ENCODE measurements at regions not wholly inside any gene's neighbourhood (a gene's known extent, or its start where the extent isn't known, plus 50 kb on each side); places are given as distances from the start of the nearest gene placed in this dataset.
A peak's percentile ranks its signal among the peaks of the same experiment; 100 is the strongest.
"Not testable (repeated sequence)": the region's sequence is repeated elsewhere in the genome, so short reads cannot be mapped to it uniquely, and the experiment has no call there.

DNA sequence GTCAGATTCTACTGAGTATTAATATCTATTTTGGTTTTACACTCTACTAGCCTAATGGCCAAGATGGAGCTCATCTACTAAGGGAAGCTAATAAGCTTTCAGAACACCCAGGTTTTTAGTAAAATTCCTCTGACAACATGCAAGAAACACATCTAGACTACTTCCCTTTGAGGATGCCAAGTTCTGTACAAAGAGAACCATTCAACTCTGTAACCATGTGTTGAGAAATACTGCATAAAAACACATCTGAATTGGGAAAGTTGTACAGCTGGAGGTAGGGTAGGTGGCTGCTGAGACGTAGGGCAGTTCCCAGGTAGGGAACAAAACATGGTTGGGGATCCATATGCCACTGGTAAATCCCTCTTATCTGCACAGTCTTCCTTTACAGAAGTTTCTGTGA is 66.2 kb downstream of the SC5D start:
- no peak overlapping the region for H3K27ac Mint-ChIP-seq
- H3K4me3 Mint-ChIP-seq: no peak overlapping the region
- H3K9me3 ChIP-seq (ENCODE audit: control insufficient read depth, low read length, poor library complexity, severe bottlenecking): no peaks in the 10 kb centered on the region
- ATAC-seq (no peak), DNase-seq (no peak)
- peaks cover 3% of the 10 kb centered on the region for H3K27me3 Mint-ChIP-seq
- peaks cover 6% of the 10 kb centered on the region for H3K4me1 Mint-ChIP-seq
- peaks cover 2% of the 10 kb centered on the region for H3K36me3 Mint-ChIP-seq (ENCODE audit: low read depth)

DNA sequence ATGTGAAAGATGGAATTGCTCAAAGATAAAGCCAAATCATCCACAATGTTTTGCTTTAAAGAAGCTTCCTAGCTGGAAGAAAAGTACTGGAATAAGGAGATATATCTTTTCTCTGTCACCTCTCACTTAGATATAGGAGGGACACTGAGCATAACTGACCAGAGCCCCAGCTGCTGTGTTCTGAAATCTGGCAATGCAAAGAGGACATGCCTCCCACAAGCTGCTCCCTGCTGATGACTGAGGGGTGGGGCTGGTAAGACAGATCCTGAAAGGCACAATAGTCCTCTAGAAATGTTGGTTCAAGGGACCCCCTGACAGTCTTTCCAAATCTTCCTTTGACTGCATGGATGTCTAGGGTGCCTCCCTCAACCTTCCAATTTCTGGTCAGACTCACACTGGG is 67.0 kb downstream of the SC5D start:
- DNase-seq: no peak
- H3K9me3 ChIP-seq (ENCODE audit: control insufficient read depth, low read length, poor library complexity, severe bottlenecking): no peaks in the 10 kb centered on the region
- H3K4me1 Mint-ChIP-seq: peaks cover 6% of the 10 kb centered on the region
- ATAC-seq: no peak
- H3K36me3 Mint-ChIP-seq (ENCODE audit: low read depth): peaks cover 2% of the 10 kb centered on the region
- no peak overlapping the region for H3K27ac Mint-ChIP-seq
- no peak overlapping the region for H3K4me3 Mint-ChIP-seq
- no peaks in the 10 kb centered on the region for H3K27me3 Mint-ChIP-seq

DNA sequence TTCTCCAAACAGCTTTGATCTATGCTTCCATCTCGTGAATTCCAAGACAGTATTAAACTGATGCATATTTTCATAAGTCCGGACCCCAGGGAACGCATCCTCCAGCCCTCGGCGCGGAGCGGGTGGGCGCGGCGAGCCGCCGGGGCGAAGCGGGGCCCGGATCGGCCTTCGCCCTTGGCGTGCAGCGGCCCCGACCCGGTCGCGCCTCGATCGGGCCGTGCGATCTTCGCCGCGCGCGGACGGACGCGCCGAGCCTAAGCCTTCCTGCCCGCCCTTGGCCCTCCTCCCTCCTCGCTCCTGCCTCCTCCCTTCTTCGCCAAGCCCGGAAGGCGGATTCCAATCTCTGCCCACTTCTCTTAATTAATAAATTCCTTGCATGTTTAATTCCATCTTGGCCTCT is 70.4 kb downstream of the SC5D start:
- not testable (repeated sequence) for H3K36me3 Mint-ChIP-seq (ENCODE audit: low read depth); DNase-seq; H3K27ac Mint-ChIP-seq; ATAC-seq; H3K9me3 ChIP-seq (ENCODE audit: control insufficient read depth, low read length, poor library complexity, severe bottlenecking); H3K27me3 Mint-ChIP-seq; H3K4me3 Mint-ChIP-seq
- H3K4me1 Mint-ChIP-seq: peaks cover 16% of the 10 kb centered on the region

DNA sequence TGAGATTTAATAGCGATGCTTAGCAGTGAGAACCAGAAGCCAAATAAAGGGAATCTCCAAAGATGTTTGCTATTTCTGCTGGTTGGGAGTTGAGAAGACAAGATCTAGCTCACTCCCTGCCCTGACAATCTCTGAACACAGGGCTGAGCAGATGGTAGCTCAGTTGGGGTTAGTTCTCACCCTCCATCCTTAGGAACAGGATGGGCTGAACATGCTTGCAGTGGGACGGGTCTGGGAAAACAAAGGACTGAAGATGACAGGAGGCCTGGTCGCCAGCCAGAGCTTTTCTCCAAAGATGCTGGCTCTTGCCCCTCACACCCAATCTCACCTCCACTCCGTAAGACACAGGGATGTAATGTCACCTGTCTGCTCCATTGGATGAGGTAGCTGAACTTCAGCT is 72.7 kb downstream of the SC5D start:
- H3K27me3 Mint-ChIP-seq: no peaks in the 10 kb centered on the region
- no peaks in the 10 kb centered on the region for H3K36me3 Mint-ChIP-seq (ENCODE audit: low read depth)
- no peaks in the 10 kb centered on the region for H3K9me3 ChIP-seq (ENCODE audit: control insufficient read depth, low read length, poor library complexity, severe bottlenecking)
- ATAC-seq: no peak
- no peak overlapping the region for H3K27ac Mint-ChIP-seq
- DNase-seq: no peak
- no peak overlapping the region for H3K4me3 Mint-ChIP-seq
- peaks cover 21% of the 10 kb centered on the region for H3K4me1 Mint-ChIP-seq

DNA sequence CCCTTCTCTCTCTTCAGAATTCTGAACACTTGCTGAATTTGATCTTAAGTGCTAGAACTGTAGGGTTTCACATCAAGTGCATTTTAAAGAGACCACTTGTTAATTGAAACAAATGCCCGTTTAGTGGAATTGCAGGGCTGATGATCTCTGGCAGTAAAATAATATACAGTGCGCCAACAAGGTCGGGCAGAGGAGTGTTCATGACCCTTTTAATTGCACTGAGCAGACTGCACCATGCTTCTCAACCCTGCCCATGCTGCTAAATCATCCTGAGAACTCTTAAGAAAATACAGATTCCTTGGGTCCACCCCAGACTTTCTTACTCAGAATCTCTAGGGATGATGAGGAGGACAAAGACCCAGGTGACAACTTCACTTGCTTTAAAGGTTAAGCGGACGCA is 73.5 kb downstream of the SC5D start:
- H3K9me3 ChIP-seq (ENCODE audit: control insufficient read depth, low read length, poor library complexity, severe bottlenecking): no peaks in the 10 kb centered on the region
- no peak for ATAC-seq
- H3K27ac Mint-ChIP-seq: no peak overlapping the region
- H3K36me3 Mint-ChIP-seq (ENCODE audit: low read depth): no peaks in the 10 kb centered on the region
- peaks cover 21% of the 10 kb centered on the region for H3K4me1 Mint-ChIP-seq
- DNase-seq: no peak
- no peak overlapping the region for H3K4me3 Mint-ChIP-seq
- H3K27me3 Mint-ChIP-seq: no peaks in the 10 kb centered on the region

DNA sequence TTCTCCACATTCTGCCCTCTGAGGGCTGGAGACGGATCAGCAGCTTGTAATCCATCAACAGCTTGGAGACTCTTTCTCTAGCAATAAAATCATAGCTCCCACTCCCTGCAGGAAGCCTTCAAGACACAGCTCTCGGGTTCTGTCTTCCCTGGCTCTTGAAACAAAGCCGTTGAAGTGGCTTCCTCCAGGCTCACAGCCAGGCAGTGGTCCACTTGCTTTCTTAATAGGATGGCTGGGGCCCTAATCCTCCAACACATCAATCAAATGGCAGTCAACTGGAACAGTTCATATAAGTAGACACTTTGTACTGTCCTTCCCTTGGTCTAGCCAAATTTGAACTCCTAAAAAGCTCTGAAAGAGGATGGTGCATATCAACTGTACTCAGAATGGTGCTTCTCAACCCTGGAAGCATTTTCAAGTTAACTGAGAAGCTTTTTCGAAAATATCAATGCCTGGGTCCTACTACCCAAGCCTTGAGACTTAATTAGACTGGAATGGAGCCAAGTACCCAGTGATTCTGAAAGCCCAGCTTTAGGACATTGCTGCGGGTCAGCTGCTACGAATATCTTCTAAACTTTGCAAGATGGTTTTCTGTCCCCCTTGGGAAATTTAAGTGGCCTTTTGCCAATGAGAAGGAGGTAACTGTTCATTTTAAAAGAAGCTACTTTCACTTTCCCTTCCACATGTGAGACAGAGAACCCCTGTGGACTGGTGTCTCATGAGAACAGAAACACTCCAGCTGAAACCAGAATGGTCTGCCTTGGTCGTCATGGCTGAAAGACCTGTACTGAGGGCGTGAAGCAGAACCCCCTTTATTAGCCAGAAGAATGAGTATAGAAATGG is 74.7 kb downstream of the SC5D start:
- ATAC-seq: peak; percentile 68
- H3K4me1 Mint-ChIP-seq: peaks cover 23% of the 10 kb centered on the region

DNA sequence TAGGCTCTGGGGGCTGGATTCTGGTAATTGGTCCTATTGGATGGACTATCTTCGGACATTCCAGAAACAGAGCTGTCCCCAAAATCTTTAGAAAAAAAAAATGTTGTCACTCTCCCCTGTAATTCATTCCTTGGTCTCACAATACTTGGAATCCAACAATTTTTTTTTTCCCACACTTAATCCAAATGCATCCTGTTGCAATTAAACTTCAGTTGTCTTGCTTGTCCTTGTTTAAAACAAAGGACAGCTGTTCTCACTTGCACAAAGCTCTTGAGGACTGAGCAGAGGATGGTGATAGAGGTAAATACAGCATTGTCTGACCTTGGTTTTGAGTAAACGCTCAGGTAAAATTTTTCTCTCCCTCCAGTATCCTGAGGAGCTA is 75.3 kb downstream of the SC5D start:
- peak overlapping the region; percentile 85 for H3K4me3 Mint-ChIP-seq

More for the DNA sequence above, 74.7 kb downstream of the SC5D start:
- Mint-ChIP-seq H3K4me3 (peak overlapping the region; percentile 85), H3K36me3 (ENCODE audit: low read depth) (no peaks in the 10 kb centered on the region), H3K27me3 (no peaks in the 10 kb centered on the region), H3K27ac (peak overlapping the region; percentile 70)
- no peaks in the 10 kb centered on the region for H3K9me3 ChIP-seq (ENCODE audit: control insufficient read depth, low read length, poor library complexity, severe bottlenecking)
- no peak for DNase-seq

DNA sequence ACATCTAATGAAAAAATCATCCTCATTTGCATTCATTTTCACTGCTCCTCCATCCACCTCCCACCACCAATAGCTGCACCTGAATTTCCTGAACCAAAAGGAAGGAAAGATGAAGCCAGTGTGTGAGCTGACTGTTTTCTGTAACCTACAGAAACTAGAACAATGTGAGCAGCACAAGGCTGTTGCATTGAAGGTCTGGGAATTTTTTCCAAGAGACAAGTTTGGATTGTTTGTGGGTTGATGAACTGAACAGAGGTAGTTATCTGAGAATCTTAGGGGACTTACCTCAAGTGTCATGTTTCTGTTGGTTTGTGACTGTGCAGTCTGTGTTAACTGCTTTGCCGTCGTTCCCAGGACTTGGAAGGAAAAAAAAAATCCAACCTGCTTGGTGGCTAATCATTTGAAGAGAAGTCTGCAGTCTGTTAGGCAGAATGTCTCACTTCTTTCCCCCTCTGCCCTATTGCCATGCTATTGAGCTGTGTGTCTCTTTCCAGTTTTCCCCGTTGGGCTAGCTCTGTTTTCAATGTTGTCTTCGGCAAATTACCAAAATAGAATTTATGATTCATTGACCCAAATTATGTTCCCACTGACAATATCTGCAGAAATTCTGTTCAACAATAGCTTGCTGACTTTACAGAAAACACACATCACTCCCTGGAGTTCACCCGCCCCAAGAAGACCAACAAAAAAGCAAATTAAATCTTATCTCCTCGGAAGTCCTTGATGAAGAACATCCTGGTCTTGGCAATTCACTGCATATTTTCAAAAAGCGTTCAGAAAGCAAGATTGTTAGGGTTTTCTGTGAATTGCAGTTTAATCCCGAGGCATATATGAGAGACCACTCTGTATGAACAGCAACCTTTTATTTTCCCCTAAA is 76.0 kb downstream of the SC5D start:
- Mint-ChIP-seq H3K4me1 (peaks cover 34% of the 10 kb centered on the region), H3K27ac (peak overlapping the region; percentile 70), H3K27me3 (no peaks in the 10 kb centered on the region), H3K36me3 (ENCODE audit: low read depth) (no peaks in the 10 kb centered on the region), H3K4me3 (peak overlapping the region; percentile 53)
- DNase-seq (no peak), ATAC-seq (no peak)
- no peaks in the 10 kb centered on the region for H3K9me3 ChIP-seq (ENCODE audit: control insufficient read depth, low read length, poor library complexity, severe bottlenecking)

More for the DNA sequence above, 75.3 kb downstream of the SC5D start:
- ATAC-seq (no peak), DNase-seq (no peak)
- H3K9me3 ChIP-seq (ENCODE audit: control insufficient read depth, low read length, poor library complexity, severe bottlenecking): no peaks in the 10 kb centered on the region
- Mint-ChIP-seq H3K27ac (peak overlapping the region; percentile 70), H3K27me3 (no peaks in the 10 kb centered on the region), H3K4me1 (peaks cover 28% of the 10 kb centered on the region), H3K36me3 (ENCODE audit: low read depth) (no peaks in the 10 kb centered on the region)

DNA sequence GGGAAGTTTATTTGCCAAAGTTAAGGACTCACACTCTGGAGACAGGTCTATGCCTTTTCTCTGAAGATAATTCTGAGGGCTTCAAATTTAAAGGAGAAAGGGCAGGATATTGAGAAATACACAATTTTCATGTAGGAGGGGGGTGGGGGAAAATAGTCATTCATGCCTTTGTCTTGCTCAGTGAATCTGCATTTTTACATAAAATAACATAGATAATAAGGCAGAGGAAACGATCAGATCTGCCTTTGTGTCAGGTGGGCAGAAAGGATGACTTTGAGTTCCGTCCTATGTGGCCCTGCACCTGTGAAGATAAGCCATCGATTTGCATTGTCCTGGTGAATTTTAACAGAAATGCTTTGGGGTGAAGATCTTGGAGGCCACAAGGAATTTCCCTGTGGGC is 76.8 kb downstream of the SC5D start:
- Mint-ChIP-seq H3K4me1 (peaks cover 34% of the 10 kb centered on the region), H3K4me3 (no peak overlapping the region), H3K36me3 (ENCODE audit: low read depth) (no peaks in the 10 kb centered on the region), H3K27ac (no peak overlapping the region), H3K27me3 (no peaks in the 10 kb centered on the region)
- DNase-seq (no peak), ATAC-seq (no peak)
- no peaks in the 10 kb centered on the region for H3K9me3 ChIP-seq (ENCODE audit: control insufficient read depth, low read length, poor library complexity, severe bottlenecking)

DNA sequence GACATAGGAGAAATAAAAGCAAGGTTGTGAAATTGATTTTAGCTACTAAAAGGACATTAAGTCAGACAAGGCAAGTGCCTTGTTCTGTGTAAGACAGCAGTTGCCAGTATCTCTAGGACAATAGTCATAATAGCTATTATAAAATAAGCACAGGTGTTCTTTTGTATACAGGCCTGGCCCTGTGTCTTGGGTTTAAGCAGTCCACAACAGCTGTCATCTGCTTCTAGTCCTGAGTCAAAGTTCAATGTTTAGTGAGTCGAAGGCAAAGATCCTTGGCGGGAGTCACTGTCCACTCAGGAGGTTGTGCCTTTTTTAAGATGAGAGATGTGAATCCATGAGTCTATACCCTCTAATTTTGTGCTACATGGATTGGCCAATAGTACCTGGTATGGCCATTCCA is 79.5 kb downstream of the SC5D start:
- no peaks in the 10 kb centered on the region for H3K36me3 Mint-ChIP-seq (ENCODE audit: low read depth)
- no peak overlapping the region for H3K4me3 Mint-ChIP-seq
- no peaks in the 10 kb centered on the region for H3K27me3 Mint-ChIP-seq
- ATAC-seq: no peak
- H3K4me1 Mint-ChIP-seq: peaks cover 32% of the 10 kb centered on the region
- no peak overlapping the region for H3K27ac Mint-ChIP-seq
- DNase-seq: no peak
- no peaks in the 10 kb centered on the region for H3K9me3 ChIP-seq (ENCODE audit: control insufficient read depth, low read length, poor library complexity, severe bottlenecking)

DNA sequence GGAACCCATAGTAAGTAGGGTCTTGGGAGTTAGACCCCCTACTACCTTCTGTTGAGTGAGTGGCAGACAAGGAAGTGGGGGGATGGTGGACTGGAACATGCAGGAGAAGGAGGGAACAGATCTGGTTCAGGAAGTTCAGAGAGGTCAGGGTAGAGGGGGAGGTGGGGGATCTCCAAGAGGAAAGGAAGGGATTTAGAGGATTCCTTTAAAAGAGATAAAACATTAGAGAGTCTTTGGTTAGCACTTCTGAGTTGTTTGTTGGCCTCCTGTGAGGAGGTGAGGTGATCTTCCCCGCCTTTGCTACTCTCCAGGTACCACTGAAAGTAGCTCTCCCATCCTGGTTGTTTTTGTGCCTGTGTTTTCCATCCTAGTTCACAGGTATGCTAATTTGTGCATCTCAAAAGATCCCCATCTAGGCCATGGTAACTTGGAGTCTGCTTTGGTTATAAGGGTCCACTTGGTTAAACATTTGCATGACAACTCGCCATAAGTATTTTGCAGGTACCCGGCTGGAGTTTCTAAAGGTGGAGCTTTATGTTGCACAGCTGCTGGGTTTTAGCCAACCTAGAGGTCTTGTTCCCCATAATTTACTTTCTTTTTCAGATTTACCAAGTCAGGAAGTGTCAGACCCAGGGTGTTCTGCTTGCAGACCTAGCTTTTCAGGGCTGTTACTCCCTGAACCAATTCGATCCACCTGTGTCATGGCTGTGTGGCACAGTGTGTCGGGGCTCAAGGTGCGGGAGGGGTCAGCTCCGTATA is 79.3 kb upstream of the SORL1 start:
- no peaks in the 10 kb centered on the region for H3K9me3 ChIP-seq (ENCODE audit: control insufficient read depth, low read length, poor library complexity, severe bottlenecking)
- ATAC-seq: peak; percentile 39
- Mint-ChIP-seq H3K4me3 (peak overlapping the region; percentile 66), H3K36me3 (ENCODE audit: low read depth) (no peaks in the 10 kb centered on the region), H3K27me3 (no peaks in the 10 kb centered on the region), H3K27ac (no peak overlapping the region), H3K4me1 (peaks cover 31% of the 10 kb centered on the region)
- no peak for DNase-seq

DNA sequence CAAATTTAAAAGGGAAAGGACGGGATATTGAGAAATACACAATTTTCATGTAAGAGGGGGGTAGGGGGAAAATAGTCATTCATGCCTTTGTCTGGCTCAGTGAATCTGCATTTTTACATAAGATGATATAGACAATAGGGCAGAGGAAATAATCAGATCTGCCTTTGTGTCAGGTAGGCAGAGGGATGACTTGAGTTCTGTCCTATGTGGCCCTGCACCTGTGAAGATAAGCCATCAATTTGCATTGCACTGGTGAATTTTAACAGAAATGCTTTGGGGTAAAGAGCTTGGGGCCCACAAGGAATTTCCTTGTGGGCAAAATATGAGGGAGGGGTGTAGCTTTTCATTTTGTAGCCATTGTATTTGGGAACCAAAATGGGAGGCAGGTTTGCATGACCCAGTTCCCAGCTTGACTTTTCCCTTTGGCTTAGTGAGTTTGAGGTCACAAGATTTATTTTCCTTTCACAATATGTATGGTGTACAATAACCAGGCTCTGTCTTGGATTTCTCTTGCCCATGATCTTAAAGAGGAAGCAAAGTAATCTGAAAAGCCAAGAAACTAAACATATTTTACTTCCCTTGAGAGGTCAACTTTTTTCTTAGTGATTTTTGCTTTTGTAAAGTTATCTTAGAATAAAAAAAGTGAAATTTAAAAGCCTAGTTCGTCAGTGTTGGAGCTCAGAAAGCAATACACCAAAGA is 77.7 kb upstream of the SORL1 start:
- Mint-ChIP-seq H3K27me3 (no peaks in the 10 kb centered on the region), H3K36me3 (ENCODE audit: low read depth) (no peaks in the 10 kb centered on the region), H3K4me3 (no peak overlapping the region), H3K4me1 (peaks cover 37% of the 10 kb centered on the region), H3K27ac (no peak overlapping the region)
- no peaks in the 10 kb centered on the region for H3K9me3 ChIP-seq (ENCODE audit: control insufficient read depth, low read length, poor library complexity, severe bottlenecking)
- DNase-seq (no peak), ATAC-seq (no peak)
